AG10803 (cell line): ENCODE measurements at regions not wholly inside any gene's neighbourhood (a gene's known extent, or its start where the extent isn't known, plus 50 kb on each side); places are given as distances from the start of the nearest gene placed in this dataset.

Experiments used
- DNase-seq: peaks from one replicate; pipeline ENCODE4 v3.0.0; 2010; ENCODE audit warnings: low read depth
- H3K4me3 ChIP-seq: 2 replicates; pipeline ENCODE4 v1.5.1; 2011; ENCODE audit warnings: mild to moderate bottlenecking, low read length, control low read depth
- CTCF ChIP-seq: conservative IDR thresholded peaks from 2 replicates; pipeline ENCODE4 v1.5.1; 2011; ENCODE audit warnings: mild to moderate bottlenecking, low read length, control low read depth, inconsistent platforms

GRCh38 chr5:163910226-163910625 is 404.8 kb downstream of the MAT2B start:
- TF ChIP-seq CTCF: no peak
- H3K4me3 ChIP-seq: no peak overlapping the region
- DNase-seq: no peak

DNA sequence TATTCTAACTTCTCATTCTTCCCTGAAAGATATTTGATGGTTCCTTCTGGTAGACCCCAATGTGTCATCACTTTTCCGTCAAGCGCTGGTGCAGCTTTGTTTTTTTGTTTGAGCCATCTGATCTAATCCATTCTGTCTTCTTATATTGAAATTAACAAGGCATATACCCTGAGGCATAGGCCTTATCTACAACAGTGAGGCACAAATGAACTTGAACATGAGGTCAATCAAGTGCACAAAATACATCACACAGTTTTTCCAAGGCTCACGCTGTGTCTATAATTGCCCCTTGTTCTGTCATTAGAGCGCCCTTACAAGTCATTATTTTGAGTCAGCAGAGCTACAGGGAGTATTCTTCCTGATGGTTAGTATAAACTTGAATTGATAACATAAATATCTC is 406.6 kb downstream of the MAT2B start:
- no peak overlapping the region for H3K4me3 ChIP-seq
- no peak for TF ChIP-seq CTCF
- no peak for DNase-seq

- peak; percentile 21 for DNase-seq
- H3K4me3 ChIP-seq: no peak overlapping the region
- peak; percentile 19; the same call in 1 of the 2 replicates for TF ChIP-seq CTCF
Observed at GRCh38 chr5:163913548-163913947, 408.1 kb downstream of the MAT2B start.

DNA sequence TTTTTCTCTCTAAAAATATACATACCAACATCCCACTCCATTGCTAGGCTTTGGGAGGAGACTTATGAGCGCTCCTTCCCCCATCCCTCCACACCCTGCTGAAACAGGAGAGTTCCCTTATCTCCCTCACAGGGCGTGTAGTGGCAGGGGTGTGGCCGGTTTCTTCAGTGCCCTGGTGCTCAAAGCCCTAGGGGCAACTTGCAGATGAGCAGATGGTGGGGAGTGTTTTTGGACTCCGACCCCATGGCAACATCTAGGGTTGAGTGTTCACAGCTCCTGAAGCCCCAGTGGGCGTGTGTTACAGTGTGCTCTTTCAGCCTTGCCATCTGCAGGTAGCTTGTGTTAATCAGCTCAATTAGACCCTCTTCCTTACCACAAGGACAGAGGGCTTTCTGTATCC is 409.5 kb downstream of the MAT2B start:
- no peak for DNase-seq
- TF ChIP-seq CTCF: no peak

DNA sequence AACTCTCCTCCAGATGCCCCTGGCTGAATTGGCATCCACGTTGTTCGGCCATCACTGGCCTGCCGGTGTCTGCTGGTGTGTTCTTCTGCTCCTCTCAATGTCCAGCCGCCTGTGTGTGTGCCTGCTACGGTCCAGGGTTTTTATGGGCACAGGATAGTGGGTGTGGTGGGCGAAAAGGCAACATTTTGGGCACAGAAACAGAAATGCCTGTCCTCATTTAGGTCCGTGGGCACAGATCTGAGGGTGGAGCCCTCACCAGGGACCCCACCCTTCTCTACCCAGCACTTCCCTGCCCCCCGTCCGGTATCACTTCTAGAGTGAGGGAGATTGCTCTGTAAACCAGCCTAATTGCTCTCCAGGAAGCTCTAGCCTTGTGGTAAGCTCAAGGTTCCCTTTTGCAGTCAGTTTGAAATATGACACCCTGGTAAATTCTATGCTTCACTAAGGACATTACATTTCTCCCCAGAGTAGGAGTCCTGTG is 410.1 kb downstream of the MAT2B start:
- H3K4me3 ChIP-seq: no peak overlapping the region
- no peak for TF ChIP-seq CTCF
- no peak for DNase-seq

More for the DNA sequence above, 409.5 kb downstream of the MAT2B start:
- H3K4me3 ChIP-seq: no peak overlapping the region

GRCh38 chr5:163916376-163916775 is 411.0 kb downstream of the MAT2B start:
- no peak for TF ChIP-seq CTCF
- no peak overlapping the region for H3K4me3 ChIP-seq
- peak; percentile 21 for DNase-seq

DNA sequence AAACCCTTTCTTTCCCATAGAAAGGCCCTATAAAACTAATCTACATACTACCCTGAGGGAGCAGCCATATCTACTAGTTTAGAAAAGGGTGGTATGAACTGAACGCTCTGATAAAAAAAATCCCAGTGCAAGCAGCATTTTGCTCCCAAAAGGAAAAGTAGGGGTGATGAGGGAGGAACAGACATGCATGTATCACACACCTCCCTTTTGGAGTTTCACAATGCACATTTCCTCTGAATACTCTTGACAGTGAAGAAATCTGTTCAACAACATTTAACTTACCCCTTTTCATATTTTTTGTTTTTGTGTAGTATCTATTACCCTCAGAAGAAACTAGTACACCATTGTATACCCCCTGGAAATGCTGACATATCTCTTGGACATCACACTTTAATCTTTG is 411.4 kb downstream of the MAT2B start:
- H3K4me3 ChIP-seq: no peak overlapping the region
- no peak for TF ChIP-seq CTCF
- no peak for DNase-seq
